GM19372 (cell line): ENCODE measurements at regions not wholly inside any gene's neighbourhood (a gene's known extent, or its start where the extent isn't known, plus 50 kb on each side); places are given as distances from the start of the nearest gene placed in this dataset.

Source experiments
- ATAC-seq: cut with Tn5 transposase; IDR thresholded peaks from one replicate; pipeline ENCODE4 v1.9.1; 2021; ENCODE audit warnings: mild to moderate bottlenecking, low read depth, moderate library complexity; ENCODE audit not compliant: unreplicated experiment

- no peak for ATAC-seq
Observed at GRCh38 chr2:60003076-60003475, 550.4 kb downstream of the BCL11A start.

DNA sequence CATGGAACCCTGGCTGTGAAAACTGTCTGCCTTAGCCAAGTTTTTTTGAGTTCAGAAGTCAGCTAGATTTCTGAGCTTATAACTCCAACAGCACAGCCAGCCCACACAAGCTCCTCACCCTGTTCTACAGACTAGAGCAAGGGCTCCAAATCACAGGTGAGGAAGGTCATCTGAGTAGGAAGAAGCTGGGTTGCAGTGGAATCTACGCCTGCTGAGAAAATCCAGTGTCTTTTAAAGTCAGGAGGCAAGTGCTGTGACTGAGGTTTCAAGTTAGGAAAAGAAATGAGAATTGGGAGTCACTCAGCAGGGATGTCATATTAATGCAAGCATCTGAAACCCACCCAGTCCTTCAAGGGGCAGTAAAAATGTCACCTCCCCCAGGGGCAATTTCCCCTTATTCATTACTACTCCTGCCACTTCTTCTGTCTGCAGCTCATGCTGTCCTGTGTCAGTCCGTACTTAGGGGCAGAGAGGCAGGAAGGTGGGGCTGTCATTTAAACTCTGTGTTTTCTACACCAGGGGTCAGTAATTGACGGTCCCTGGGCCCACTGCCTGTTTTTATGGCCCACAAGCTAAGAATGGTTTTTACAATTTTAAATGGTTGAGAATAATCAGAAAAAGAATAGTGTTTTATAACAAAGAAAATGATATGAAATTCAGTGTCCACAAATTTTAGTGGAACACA is 551.1 kb downstream of the BCL11A start:
- ATAC-seq: no peak

GRCh38 chr2:60000686-60001085 is 552.8 kb downstream of the BCL11A start:
- ATAC-seq: no peak

- ATAC-seq: no peak
Observed at GRCh38 chr2:59998324-59998723, 555.1 kb downstream of the BCL11A start.

DNA sequence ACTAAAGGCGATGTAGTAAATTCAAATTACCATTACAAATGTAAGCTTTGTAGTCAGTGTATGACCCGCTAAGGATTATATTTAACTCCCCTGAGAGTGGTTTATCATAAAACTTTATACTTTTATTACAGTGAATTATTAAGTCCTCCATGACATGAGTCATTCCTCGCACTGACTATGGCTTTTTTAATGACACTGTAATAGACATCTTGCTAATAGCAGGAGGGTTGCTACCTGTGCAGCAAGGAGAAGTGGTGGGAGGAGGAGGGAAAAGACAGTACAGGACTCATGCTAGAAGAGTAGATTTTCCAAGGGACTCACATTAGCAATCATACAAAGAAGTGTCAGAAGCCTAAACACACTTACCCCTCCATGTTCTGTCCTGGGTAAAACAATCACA is 556.1 kb downstream of the BCL11A start:
- ATAC-seq: no peak

- no peak for ATAC-seq
Observed at GRCh38 chr2:59996855-59997254, 556.6 kb downstream of the BCL11A start.

GRCh38 chr2:59993726-59994125 is 559.7 kb downstream of the BCL11A start:
- ATAC-seq: no peak

- no peak for ATAC-seq
Observed at GRCh38 chr2:59988341-59988740, 565.1 kb downstream of the BCL11A start.

- no peak for ATAC-seq
Observed at GRCh38 chr2:59986511-59986910, 566.9 kb downstream of the BCL11A start.

- ATAC-seq: no peak
Observed at GRCh38 chr2:59985923-59986322, 567.5 kb downstream of the BCL11A start.

GRCh38 chr2:59974051-59974766 is 579.2 kb downstream of the BCL11A start:
- no peak for ATAC-seq

DNA sequence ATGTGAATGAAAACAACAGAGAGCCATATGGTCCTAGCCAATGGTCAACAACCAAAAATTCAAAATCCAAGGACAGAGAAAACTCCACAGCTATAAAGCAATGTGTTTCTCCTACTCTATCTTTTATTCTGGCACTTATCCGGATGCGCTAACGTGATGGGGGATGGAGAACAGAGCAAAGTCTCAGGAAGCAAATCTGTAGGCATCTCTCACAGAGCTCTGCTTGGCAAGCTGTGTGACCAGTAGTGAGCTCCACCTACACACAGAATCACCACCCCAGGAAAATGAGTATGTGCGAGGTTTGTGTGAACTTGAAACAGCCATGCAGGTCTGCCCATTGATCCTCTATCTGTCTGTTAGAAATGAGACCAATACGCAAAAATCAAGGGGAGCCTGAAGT is 584.3 kb downstream of the BCL11A start:
- ATAC-seq: no peak

DNA sequence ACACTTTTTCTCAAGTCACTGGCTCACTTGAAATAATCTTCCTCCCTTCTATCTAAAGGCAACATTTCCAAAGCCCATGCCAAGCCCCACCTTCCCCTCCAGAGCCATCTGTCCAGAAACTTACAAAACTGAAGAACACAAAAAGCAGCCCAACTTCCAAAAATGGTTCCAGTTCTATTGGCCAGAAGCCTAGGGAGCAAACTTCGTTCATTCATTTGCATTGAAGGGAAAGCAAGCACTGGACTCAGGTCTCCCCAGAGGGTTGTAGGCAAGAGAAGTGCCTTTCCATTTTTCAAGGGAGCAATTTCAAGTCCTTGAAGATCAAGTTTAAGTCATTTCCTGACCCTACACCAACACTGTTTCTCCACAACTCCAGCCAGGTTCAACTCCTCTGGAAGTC is 585.0 kb downstream of the BCL11A start:
- ATAC-seq: no peak

DNA sequence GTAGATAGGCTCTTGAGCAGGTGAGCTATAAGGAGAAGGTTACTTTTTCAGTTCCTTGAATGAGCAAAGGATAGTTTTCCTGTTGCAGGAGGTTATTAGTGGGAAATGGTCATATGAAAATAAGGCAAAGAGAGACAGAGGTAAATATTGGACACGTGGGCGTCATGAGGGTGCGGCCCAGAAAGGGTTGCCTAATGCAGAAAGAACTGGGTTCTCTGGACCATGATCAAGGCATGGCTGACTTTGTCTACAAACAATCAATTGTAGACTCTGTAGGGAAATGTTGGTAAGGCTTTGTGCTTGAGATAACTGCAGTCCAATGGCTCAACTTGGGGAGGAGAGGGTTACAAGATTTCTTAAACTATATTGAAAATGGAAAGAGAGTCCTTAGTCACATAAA is 585.8 kb downstream of the BCL11A start:
- no peak for ATAC-seq

- no peak for ATAC-seq
Observed at GRCh38 chr2:59963157-59963556, 590.3 kb downstream of the BCL11A start.

- no peak for ATAC-seq
Observed at GRCh38 chr2:59961746-59962145, 591.7 kb downstream of the BCL11A start.

GRCh38 chr2:59959944-59960343 is 593.5 kb downstream of the BCL11A start:
- ATAC-seq: no peak

DNA sequence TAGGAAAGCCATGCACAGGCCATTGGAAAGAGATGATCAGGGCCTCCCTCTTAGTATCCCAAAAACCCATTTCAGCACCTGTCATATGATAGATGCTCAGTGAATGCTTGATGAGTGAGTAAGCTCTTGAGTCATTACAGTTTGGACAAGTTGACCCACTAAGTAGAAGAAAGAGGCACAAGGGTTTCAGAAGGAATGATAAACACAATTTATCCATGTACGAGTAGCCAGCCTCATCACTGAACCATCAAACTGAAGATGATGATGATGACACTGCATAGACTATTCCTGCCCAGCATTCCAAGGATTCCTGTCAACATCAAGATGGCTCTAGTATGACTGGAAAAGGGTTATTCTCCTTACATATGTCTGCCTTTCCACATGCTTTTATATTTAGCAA is 596.0 kb downstream of the BCL11A start:
- ATAC-seq: no peak

GRCh38 chr2:59956981-59957380 is 596.5 kb downstream of the BCL11A start:
- no peak for ATAC-seq

DNA sequence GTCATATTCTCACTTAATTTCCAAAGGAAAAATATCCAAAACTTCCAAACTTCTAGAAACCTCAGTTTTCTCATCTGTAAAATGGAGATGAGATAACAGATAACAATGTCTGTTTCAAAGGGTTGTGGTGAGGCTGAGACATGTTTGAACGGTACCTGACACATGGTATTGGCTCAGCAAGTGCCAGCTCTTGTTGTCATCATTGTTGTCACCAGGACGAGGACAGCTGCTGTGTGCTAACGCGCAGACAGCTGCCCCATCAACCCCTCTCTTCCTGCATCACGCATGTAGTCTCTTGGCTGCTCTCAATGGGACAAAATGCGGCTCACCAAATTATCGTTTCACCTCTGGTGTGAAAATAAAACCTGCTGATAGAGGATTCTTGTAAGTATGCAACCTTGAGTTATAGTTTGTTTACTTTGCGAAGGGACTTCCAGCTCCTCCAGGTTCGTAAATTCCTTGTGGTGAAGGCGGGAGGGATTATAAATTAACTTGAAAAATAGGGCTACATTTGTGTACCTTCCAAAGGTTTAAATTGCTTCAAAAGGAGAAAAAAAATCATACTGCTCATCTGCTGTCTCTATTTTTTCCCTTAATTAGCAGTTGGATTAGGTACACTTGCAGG is 605.4 kb downstream of the BCL11A start:
- ATAC-seq: no peak

GRCh38 chr2:59947209-59947608 is 606.2 kb downstream of the BCL11A start:
- no peak for ATAC-seq

DNA sequence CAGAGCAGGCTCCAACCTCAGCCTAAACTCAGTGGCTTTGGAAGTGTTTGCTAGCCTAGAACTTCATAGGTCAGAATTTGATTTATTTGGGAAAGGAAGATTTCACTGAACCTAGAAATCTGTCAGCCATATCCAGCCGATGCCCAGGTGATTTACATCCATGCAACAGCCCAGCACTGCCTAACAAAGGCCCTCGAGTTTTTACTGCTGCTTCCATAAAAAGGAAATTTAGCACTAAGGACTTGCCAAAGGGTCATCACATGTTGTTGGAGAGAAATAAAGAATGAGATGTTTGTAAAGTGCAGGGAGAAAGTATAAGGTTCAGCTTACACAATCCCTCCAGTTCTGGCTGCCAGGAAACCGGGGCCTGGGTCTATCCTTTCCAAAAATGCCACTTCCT is 614.2 kb downstream of the BCL11A start:
- ATAC-seq: no peak
